ENCODE measurements at regions not wholly inside any gene's neighbourhood (a gene's known extent, or its start where the extent isn't known, plus 50 kb on each side); places are given as distances from the start of the nearest gene placed in this dataset.

DNA sequence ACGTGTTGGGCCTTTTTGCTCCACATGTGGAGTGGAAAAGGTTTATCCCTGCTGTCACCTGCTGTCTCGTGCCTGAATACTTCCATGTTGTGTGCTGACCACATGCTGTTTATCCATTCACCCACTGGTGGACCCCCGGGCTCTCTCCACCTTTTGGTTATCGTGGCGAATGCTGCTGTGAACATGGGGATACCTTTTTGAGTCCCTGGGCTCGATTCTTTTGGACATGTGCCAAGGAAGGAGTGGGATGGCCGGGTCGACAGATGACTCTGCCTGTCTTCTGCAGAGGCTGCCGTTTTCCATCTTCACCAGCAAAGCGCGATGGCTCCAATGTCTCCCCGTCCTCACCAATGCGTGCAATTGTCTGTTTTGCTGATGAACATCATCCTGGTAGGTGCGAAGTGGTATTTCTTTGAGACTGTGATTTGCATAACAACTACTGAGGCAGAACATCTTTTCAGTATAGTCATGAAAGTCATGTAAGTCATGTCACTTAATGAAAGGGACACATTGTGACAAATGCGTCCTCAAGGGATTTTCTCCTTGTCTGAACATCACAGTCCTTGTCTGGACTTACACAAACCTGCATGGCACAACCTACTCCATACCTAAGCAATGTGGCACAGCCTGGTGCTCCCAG is 758.7 kb downstream of the BRD1 start:
- TF ChIP-seq, protein P1, sequence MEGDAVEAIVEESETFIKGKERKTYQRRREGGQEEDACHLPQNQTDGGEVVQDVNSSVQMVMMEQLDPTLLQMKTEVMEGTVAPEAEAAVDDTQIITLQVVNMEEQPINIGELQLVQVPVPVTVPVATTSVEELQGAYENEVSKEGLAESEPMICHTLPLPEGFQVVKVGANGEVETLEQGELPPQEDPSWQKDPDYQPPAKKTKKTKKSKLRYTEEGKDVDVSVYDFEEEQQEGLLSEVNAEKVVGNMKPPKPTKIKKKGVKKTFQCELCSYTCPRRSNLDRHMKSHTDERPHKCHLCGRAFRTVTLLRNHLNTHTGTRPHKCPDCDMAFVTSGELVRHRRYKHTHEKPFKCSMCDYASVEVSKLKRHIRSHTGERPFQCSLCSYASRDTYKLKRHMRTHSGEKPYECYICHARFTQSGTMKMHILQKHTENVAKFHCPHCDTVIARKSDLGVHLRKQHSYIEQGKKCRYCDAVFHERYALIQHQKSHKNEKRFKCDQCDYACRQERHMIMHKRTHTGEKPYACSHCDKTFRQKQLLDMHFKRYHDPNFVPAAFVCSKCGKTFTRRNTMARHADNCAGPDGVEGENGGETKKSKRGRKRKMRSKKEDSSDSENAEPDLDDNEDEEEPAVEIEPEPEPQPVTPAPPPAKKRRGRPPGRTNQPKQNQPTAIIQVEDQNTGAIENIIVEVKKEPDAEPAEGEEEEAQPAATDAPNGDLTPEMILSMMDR (IDR thresholded peaks at IDR 0.05): no peak
- no peak for TF ChIP-seq POLR2A (IDR thresholded peaks at IDR 0.05)

All from adrenal gland (tissue), 5 donors.